Hepatic stellate cell (primary cell): ENCODE measurements at regions not wholly inside any gene's neighbourhood (a gene's known extent, or its start where the extent isn't known, plus 50 kb on each side); places are given as distances from the start of the nearest gene placed in this dataset.
"Not testable (repeated sequence)": the region's sequence is repeated elsewhere in the genome, so short reads cannot be mapped to it uniquely, and the experiment has no call there.

Experiments used
- DNase-seq: peaks from one replicate; pipeline ENCODE4 v3.0.0; 2011; ENCODE audit warnings: low spot score

- no peak for DNase-seq
These were observed 672.3 kb downstream of the UTRN start for GRCh38 chr6:144957236-144957937.

- DNase-seq: no peak
These were observed 684.0 kb downstream of the UTRN start for GRCh38 chr6:144969154-144969553.

GRCh38 chr6:144969602-144970272 is 684.6 kb downstream of the UTRN start:
- DNase-seq: no peak

GRCh38 chr6:144977250-144977864 is 692.2 kb downstream of the UTRN start:
- DNase-seq: not testable (repeated sequence)

GRCh38 chr6:144978208-144978607 is 693.1 kb downstream of the UTRN start:
- DNase-seq: no peak

- DNase-seq: no peak
These were observed 701.1 kb downstream of the UTRN start for GRCh38 chr6:144986271-144986670.

GRCh38 chr6:144989319-144990107 is 704.4 kb downstream of the UTRN start:
- no peak for DNase-seq

GRCh38 chr6:144990784-144991183 is 705.6 kb downstream of the UTRN start:
- no peak for DNase-seq

GRCh38 chr6:144993870-144994269 is 708.7 kb downstream of the UTRN start:
- no peak for DNase-seq

GRCh38 chr6:144997996-144998395 is 712.9 kb downstream of the UTRN start:
- no peak for DNase-seq

- DNase-seq: no peak
These were observed 714.0 kb downstream of the UTRN start for GRCh38 chr6:144999127-144999526.

GRCh38 chr6:145003145-145003544 is 718.0 kb downstream of the UTRN start:
- no peak for DNase-seq

GRCh38 chr6:145006914-145007313 is 721.8 kb downstream of the UTRN start:
- DNase-seq: no peak

- DNase-seq: no peak
These were observed 723.6 kb downstream of the UTRN start for GRCh38 chr6:145008715-145009114.

GRCh38 chr6:145009711-145010110 is 724.6 kb downstream of the UTRN start:
- DNase-seq: no peak

- no peak for DNase-seq
These were observed 723.2 kb downstream of the EPM2A start for GRCh38 chr6:145012039-145012662.

- peak; percentile 63 for DNase-seq
These were observed 719.4 kb downstream of the EPM2A start for GRCh38 chr6:145015739-145016558.

GRCh38 chr6:145017051-145017450 is 718.3 kb downstream of the EPM2A start:
- no peak for DNase-seq

GRCh38 chr6:145017516-145017915 is 717.8 kb downstream of the EPM2A start:
- no peak for DNase-seq

- DNase-seq: no peak
These were observed 717.3 kb downstream of the EPM2A start for GRCh38 chr6:145018027-145018426.

GRCh38 chr6:145020114-145020513 is 715.2 kb downstream of the EPM2A start:
- DNase-seq: no peak
